Panc1 (cell line): ENCODE measurements at regions not wholly inside any gene's neighbourhood (a gene's known extent, or its start where the extent isn't known, plus 50 kb on each side); places are given as distances from the start of the nearest gene placed in this dataset.

Source experiments
- CTCF ChIP-seq: fragments of 450-650 bp; IDR thresholded peaks from 2 replicates; pipeline ENCODE4 v1.5.1; 2017; ENCODE audit warnings: mild to moderate bottlenecking
- POLR2AphosphoS5 ChIP-seq: IDR thresholded peaks from 2 replicates; pipeline ENCODE4 v1.6.1; 2012; ENCODE audit warnings: mild to moderate bottlenecking, low read depth, low read length, moderate library complexity
- SIN3A ChIP-seq: IDR thresholded peaks from 2 replicates; pipeline ENCODE4 v1.6.1; 2012; ENCODE audit warnings: low read depth, mild to moderate bottlenecking, low read length, moderate library complexity, borderline replicate concordance; ENCODE audit not compliant: insufficient read depth

GRCh38 chr18:40018266-40018665 is 1936.8 kb upstream of the PIK3C3 start:
- TF ChIP-seq CTCF (no peak), SIN3A (no peak), POLR2AphosphoS5 (no peak)
